Ishikawa (cell line): ENCODE measurements at regions not wholly inside any gene's neighbourhood (a gene's known extent, or its start where the extent isn't known, plus 50 kb on each side); places are given as distances from the start of the nearest gene placed in this dataset.

Source experiments
- CEBPB ChIP-seq: IDR thresholded peaks from 2 replicates; pipeline ENCODE4 v1.6.1; 2012
- EP300 ChIP-seq: IDR thresholded peaks from 2 replicates; pipeline ENCODE4 v1.6.1; 2012; ENCODE audit warnings: borderline replicate concordance
- RAD21 ChIP-seq: IDR thresholded peaks from 2 replicates; pipeline ENCODE4 v1.6.1; 2012; ENCODE audit warnings: low read depth
- TF ChIP-seq, protein P1 (sequence below): IDR thresholded peaks from 2 replicates; pipeline ENCODE4 v1.6.1; 2012

DNA sequence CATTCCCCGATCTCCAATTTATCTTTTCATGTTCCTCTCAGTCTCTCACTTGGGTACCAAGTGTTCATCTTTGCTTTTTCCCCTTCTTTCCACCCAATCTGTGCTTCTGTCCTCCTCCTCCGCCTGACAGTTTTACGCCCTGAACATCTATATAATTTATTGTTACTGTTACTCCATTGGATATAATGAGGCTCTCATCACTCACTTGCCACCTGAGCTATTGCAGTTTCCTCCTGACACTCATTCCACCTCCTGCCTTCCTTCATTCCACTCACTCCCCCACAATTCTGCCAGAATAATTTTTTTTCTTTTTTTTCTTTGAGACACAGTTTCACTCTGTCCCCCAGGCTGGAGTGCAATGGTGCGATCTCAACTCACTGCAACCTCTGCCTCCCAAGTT lies 77.6 kb upstream of the SORBS2 start:
- TF ChIP-seq CEBPB (no peak), RAD21 (no peak), EP300 (no peak)
- TF ChIP-seq, protein P1, sequence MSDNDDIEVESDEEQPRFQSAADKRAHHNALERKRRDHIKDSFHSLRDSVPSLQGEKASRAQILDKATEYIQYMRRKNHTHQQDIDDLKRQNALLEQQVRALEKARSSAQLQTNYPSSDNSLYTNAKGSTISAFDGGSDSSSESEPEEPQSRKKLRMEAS: no peak
